ENCODE measurements at regions not wholly inside any gene's neighbourhood (a gene's known extent, or its start where the extent isn't known, plus 50 kb on each side); places are given as distances from the start of the nearest gene placed in this dataset.

- DNase-seq (ENCODE audit: low spot score): no peak
Observed at GRCh38 chr6:92380803-92381601, 1038.4 kb downstream of the EPHA7 start.

GRCh38 chr6:92377137-92377536 lies 1042.2 kb downstream of the EPHA7 start:
- DNase-seq (ENCODE audit: low spot score): no peak

GRCh38 chr6:92376691-92377090 lies 1042.7 kb downstream of the EPHA7 start:
- DNase-seq (ENCODE audit: low spot score): no peak

GRCh38 chr6:92371211-92372208 lies 1047.8 kb downstream of the EPHA7 start:
- no peak for DNase-seq (ENCODE audit: low spot score)

GRCh38 chr6:92369309-92369708 lies 1050.0 kb downstream of the EPHA7 start:
- no peak for DNase-seq (ENCODE audit: low spot score)

- DNase-seq (ENCODE audit: low spot score): no peak
Observed at GRCh38 chr6:92364948-92365541, 1054.3 kb downstream of the EPHA7 start.

GRCh38 chr6:92363111-92363510 lies 1056.2 kb downstream of the EPHA7 start:
- no peak for DNase-seq (ENCODE audit: low spot score)

- no peak for DNase-seq (ENCODE audit: low spot score)
Observed at GRCh38 chr6:92362404-92362803, 1057.0 kb downstream of the EPHA7 start.

- no peak for DNase-seq (ENCODE audit: low spot score)
Observed at GRCh38 chr6:92361990-92362389, 1057.4 kb downstream of the EPHA7 start.

- DNase-seq (ENCODE audit: low spot score): no peak
Observed at GRCh38 chr6:92354270-92354829, 1065.0 kb downstream of the EPHA7 start.

- no peak for DNase-seq (ENCODE audit: low spot score)
Observed at GRCh38 chr6:92352130-92352529, 1067.2 kb downstream of the EPHA7 start.

- DNase-seq (ENCODE audit: low spot score): no peak
Observed at GRCh38 chr6:92341201-92341600, 1078.2 kb downstream of the EPHA7 start.

GRCh38 chr6:92339936-92340640 lies 1079.3 kb downstream of the EPHA7 start:
- DNase-seq (ENCODE audit: low spot score): no peak

- no peak for DNase-seq (ENCODE audit: low spot score)
Observed at GRCh38 chr6:92337571-92337970, 1081.8 kb downstream of the EPHA7 start.

- no peak for DNase-seq (ENCODE audit: low spot score)
Observed at GRCh38 chr6:92329208-92329847, 1090.0 kb downstream of the EPHA7 start.

GRCh38 chr6:92315312-92315711 lies 1104.0 kb downstream of the EPHA7 start:
- no peak for DNase-seq (ENCODE audit: low spot score)

GRCh38 chr6:92297101-92297500 lies 1122.3 kb downstream of the EPHA7 start:
- DNase-seq (ENCODE audit: low spot score): no peak

GRCh38 chr6:92292067-92292466 lies 1127.3 kb downstream of the EPHA7 start:
- DNase-seq (ENCODE audit: low spot score): no peak

GRCh38 chr6:92289831-92290230 lies 1129.5 kb downstream of the EPHA7 start:
- DNase-seq (ENCODE audit: low spot score): no peak

- DNase-seq (ENCODE audit: low spot score): no peak
Observed at GRCh38 chr6:92281571-92282076, 1137.7 kb downstream of the EPHA7 start.

GRCh38 chr6:92275150-92275549 lies 1144.2 kb downstream of the EPHA7 start:
- no peak for DNase-seq (ENCODE audit: low spot score)

All from NAMALWA (cell line).